HCT116 (cell line): ENCODE measurements at regions not wholly inside any gene's neighbourhood (a gene's known extent, or its start where the extent isn't known, plus 50 kb on each side); places are given as distances from the start of the nearest gene placed in this dataset.

Experiments used
- ATAC-seq: fragments of 200-7000 bp; cut with Tn5 transposase; 2 replicates; pipeline ENCODE4 v1.9.1; 2020; ENCODE audit warnings: mild to moderate bottlenecking, moderate library complexity
- BruUV-seq: library from RNA; stranded (reverse); fragments of 400-500 nt; replicated peaks from 2 replicates; lab custom pipeline; 2021; lab: Mats Ljungman, UMichigan
- CTCF ChIA-PET: fragments of 300-600 bp; sonication (Branson Sonifier 250); formaldehyde crosslinking; loops from one replicate; lab custom pipeline; 2021; ENCODE audit warnings: antibody characterized with exemption; lab: Charles Lee
- POLR2A ChIA-PET: fragments of 300-600, 350-600 bp; sonication (Branson Sonifier 250); formaldehyde crosslinking; loops from one replicate; lab custom pipeline; 2021; ENCODE audit warnings: antibody characterized with exemption; lab: Charles Lee
- RAD21 ChIA-PET, 2 experiments: fragments of 300-600 bp; sonication (Branson Sonifier 250); formaldehyde crosslinking; loops; one replicate each; lab custom pipeline; 2023; ENCODE audit warnings: low total read pairs in 2 of 2; ENCODE audit not compliant: uncharacterized antibody in 2 of 2, unreplicated experiment in 2 of 2, low non-redundant PET in 1 of 2; lab: Charles Lee
- DNase-seq: peaks from one replicate; pipeline ENCODE4 v3.0.0-alpha.2; 2010; ENCODE audit warnings: low read depth, low spot score
- H2AFZ ChIP-seq: fragments of 200-600 bp; shearing (Covaris generic), sonication (generic); 2 replicates; pipeline ENCODE4 v1.6.1; 2017; ENCODE audit warnings: low read depth, mixed run types, mixed read lengths, antibody characterized with exemption, low read length; ENCODE audit not compliant: poor library complexity, severe bottlenecking
- H3K27ac ChIP-seq: 2 replicates; pipeline ENCODE4 v1.5.1; 2012; ENCODE audit warnings: low read depth, low read length
- H3K27me3 ChIP-seq: fragments of 200-600 bp; sonication (generic); 2 replicates; pipeline ENCODE4 v1.6.1; 2016; ENCODE audit warnings: mixed run types, low read length, mixed read lengths; ENCODE audit not compliant: insufficient read depth
- H3K36me3 ChIP-seq, 2 experiments: fragments of 200-500 bp in 1 of 2; fragments of 200-600 bp in 1 of 2; sonication (Bioruptor generic) in 1 of 2; sonication (generic) in 1 of 2; 2 replicates each; pipeline versions ENCODE4 v1.5.1 to v1.6.1; 2014 to 2016; ENCODE audit warnings: low read length in 2 of 2, inconsistent platforms in 1 of 2, mixed read lengths in 1 of 2, mixed run types in 1 of 2; ENCODE audit not compliant: insufficient read depth in 2 of 2, control insufficient read depth in 1 of 2
- H3K4me1 ChIP-seq, 2 experiments: fragments of 200-600 bp in 1 of 2; sonication (generic) in 1 of 2; 2 replicates each; pipeline versions ENCODE4 v1.5.1 to v1.6.1; 2012 to 2017; ENCODE audit warnings: low read length in 2 of 2, inconsistent platforms in 1 of 2, mild to moderate bottlenecking in 1 of 2, mixed read lengths in 1 of 2, mixed run types in 1 of 2, moderate library complexity in 1 of 2; ENCODE audit not compliant: insufficient read depth in 2 of 2, control insufficient read depth in 1 of 2
- H3K4me2 ChIP-seq: fragments of 200-600 bp; sonication (generic); 2 replicates; pipeline ENCODE4 v1.6.1; 2017; ENCODE audit warnings: mixed run types, low read length, mixed read lengths
- H3K4me3 ChIP-seq, 2 experiments: fragments of 200-600 bp in 1 of 2; sonication (generic) in 1 of 2; replicated peaks in 1 of 2; 2 replicates each; pipeline ENCODE4 v1.5.1; 2011 to 2016; ENCODE audit warnings: low read length in 2 of 2, control low read depth in 1 of 2, low read depth in 1 of 2, mild to moderate bottlenecking in 1 of 2, mixed read lengths in 1 of 2, mixed run types in 1 of 2
- H3K79me2 ChIP-seq: fragments of 200-600 bp; sonication (generic); 2 replicates; pipeline ENCODE4 v1.6.1; 2017; ENCODE audit warnings: mild to moderate bottlenecking, mixed run types, low read length, moderate library complexity, mixed read lengths; ENCODE audit not compliant: insufficient read depth
- H3K9ac ChIP-seq: fragments of 200-600 bp; sonication (generic); 2 replicates; pipeline ENCODE4 v1.6.1; 2016; ENCODE audit warnings: low read length, mixed read lengths
- H3K9me2 ChIP-seq: fragments of 200-600 bp; sonication (generic), shearing (Covaris generic); 2 replicates; pipeline ENCODE4 v1.6.1; 2017; ENCODE audit warnings: mixed run types, mild to moderate bottlenecking, moderate library complexity; ENCODE audit not compliant: insufficient read depth
- H3K9me3 ChIP-seq, 2 experiments: fragments of 200-500 bp in 1 of 2; fragments of 200-600 bp in 1 of 2; sonication (Bioruptor generic) in 1 of 2; sonication (generic) in 1 of 2; 2 replicates each; pipeline ENCODE4 v1.6.1; 2014 to 2017; ENCODE audit warnings: low read length in 2 of 2, mixed read lengths in 2 of 2, inconsistent platforms in 1 of 2, low read depth in 1 of 2, mild to moderate bottlenecking in 1 of 2, mixed run types in 1 of 2, moderate library complexity in 1 of 2; ENCODE audit not compliant: control insufficient read depth in 1 of 2, insufficient read depth in 1 of 2
- H4K20me1 ChIP-seq: fragments of 200-600 bp; sonication (generic), shearing (Covaris generic); 2 replicates; pipeline ENCODE4 v1.6.1; 2017; ENCODE audit warnings: mixed run types, mild to moderate bottlenecking, moderate library complexity; ENCODE audit not compliant: insufficient read depth
- EZH2phosphoT487 ChIP-seq: fragments of 200-600 bp; IDR thresholded peaks from 2 replicates; pipeline ENCODE4 v1.6.1; 2018; ENCODE audit warnings: antibody characterized with exemption, borderline replicate concordance
- SP1 ChIP-seq: IDR thresholded peaks from 2 replicates; pipeline ENCODE4 v1.6.1; 2012; ENCODE audit warnings: low read depth
- SRF ChIP-seq: IDR thresholded peaks from 2 replicates; pipeline ENCODE4 v1.6.1; 2012; ENCODE audit warnings: low read depth
- intact Hi-C: fragments of 100-400 bp; cut with micrococcal nuclease; formaldehyde crosslinking; loops from 2 replicates; pipeline ENCODE4 v1.10.0; 2022
- TF ChIP-seq, protein P1 (sequence below): IDR thresholded peaks from 2 replicates; pipeline ENCODE4 v1.6.1; 2012
- TF ChIP-seq, protein P2 (sequence below): IDR thresholded peaks from 2 replicates; pipeline ENCODE4 v1.6.1; 2011; ENCODE audit warnings: mild to moderate bottlenecking, low read length, moderate library complexity; ENCODE audit not compliant: insufficient replicate concordance; ENCODE audit errors: extremely low read depth
- TF ChIP-seq, protein P3 (sequence below), 3 experiments: fragments of 200-600 bp in 1 of 3; sonication (generic) in 1 of 3; IDR thresholded peaks in 2 of 3; conservative IDR thresholded peaks in 1 of 3; 2 replicates each; pipeline ENCODE4 v1.5.1; 2012 to 2017; ENCODE audit warnings: low read depth in 2 of 3, low read length in 2 of 3, antibody characterized with exemption in 1 of 3, borderline replicate concordance in 1 of 3, control low read depth in 1 of 3, mild to moderate bottlenecking in 1 of 3, mixed read lengths in 1 of 3, mixed run types in 1 of 3, moderate library complexity in 1 of 3; ENCODE audit not compliant: insufficient read depth in 1 of 3

DNA sequence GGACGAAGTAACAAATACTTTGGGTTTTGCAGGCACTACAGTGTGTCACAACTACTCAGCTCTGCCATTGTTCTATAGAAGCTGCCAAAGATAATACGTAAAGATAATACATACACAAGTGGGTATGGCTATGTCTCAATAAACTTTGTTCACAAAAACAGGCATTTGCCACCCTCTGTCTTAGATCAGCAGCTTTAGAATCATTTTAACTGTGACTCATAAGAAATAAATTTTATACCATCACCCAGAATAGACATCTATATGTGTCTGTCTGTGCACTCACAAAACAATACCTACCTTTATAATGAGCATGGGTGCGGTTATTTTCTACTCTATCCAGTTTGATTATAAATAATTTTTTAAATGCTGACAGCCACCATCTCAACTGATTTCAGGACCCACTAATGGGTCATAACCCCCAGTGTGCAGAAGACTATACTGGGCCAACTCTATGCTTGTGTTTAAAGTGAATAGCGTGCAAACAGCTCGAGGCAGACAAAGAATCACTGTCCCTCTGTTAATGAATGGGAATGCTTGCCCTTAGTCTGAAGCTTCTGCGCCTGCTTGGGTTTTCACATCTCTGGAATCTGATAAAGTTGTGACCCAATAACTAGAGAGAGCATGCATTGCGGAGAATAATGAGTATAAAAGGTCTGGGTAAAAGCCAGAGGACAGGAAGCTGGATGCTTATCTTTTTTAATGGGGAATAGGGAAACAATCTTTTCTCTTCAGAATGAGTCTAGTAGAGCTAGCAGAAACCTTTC lies 216.2 kb downstream of the PLPP3 start:
- POLR2A ChIA-PET: no interaction called here
- Histone ChIP-seq H3K4me2 (no peak overlapping the region), H3K4me1 (no peaks in the 10 kb centered on the region), H3K36me3 (no peaks in the 10 kb centered on the region), H2AFZ (no peak overlapping the region), H4K20me1 (no peaks in the 10 kb centered on the region), H3K9ac (no peak overlapping the region), H3K79me2 (no peaks in the 10 kb centered on the region), H3K9me3 (no peaks in the 10 kb centered on the region), H3K27ac (no peak overlapping the region), H3K9me2 (no peaks in the 10 kb centered on the region), H3K4me3 (no peak overlapping the region), H3K27me3 (no peaks in the 10 kb centered on the region)
- RAD21 ChIA-PET: no interaction called here
- TF ChIP-seq, protein P1, sequence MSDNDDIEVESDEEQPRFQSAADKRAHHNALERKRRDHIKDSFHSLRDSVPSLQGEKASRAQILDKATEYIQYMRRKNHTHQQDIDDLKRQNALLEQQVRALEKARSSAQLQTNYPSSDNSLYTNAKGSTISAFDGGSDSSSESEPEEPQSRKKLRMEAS: no peak
- TF ChIP-seq EZH2phosphoT487: no peak
- TF ChIP-seq SRF: no peak
- TF ChIP-seq, protein P2, sequence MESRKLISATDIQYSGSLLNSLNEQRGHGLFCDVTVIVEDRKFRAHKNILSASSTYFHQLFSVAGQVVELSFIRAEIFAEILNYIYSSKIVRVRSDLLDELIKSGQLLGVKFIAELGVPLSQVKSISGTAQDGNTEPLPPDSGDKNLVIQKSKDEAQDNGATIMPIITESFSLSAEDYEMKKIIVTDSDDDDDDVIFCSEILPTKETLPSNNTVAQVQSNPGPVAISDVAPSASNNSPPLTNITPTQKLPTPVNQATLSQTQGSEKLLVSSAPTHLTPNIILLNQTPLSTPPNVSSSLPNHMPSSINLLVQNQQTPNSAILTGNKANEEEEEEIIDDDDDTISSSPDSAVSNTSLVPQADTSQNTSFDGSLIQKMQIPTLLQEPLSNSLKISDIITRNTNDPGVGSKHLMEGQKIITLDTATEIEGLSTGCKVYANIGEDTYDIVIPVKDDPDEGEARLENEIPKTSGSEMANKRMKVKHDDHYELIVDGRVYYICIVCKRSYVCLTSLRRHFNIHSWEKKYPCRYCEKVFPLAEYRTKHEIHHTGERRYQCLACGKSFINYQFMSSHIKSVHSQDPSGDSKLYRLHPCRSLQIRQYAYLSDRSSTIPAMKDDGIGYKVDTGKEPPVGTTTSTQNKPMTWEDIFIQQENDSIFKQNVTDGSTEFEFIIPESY: no peak
- TF ChIP-seq, protein P3, sequence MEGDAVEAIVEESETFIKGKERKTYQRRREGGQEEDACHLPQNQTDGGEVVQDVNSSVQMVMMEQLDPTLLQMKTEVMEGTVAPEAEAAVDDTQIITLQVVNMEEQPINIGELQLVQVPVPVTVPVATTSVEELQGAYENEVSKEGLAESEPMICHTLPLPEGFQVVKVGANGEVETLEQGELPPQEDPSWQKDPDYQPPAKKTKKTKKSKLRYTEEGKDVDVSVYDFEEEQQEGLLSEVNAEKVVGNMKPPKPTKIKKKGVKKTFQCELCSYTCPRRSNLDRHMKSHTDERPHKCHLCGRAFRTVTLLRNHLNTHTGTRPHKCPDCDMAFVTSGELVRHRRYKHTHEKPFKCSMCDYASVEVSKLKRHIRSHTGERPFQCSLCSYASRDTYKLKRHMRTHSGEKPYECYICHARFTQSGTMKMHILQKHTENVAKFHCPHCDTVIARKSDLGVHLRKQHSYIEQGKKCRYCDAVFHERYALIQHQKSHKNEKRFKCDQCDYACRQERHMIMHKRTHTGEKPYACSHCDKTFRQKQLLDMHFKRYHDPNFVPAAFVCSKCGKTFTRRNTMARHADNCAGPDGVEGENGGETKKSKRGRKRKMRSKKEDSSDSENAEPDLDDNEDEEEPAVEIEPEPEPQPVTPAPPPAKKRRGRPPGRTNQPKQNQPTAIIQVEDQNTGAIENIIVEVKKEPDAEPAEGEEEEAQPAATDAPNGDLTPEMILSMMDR (IDR thresholded peaks at IDR 0.05 in 2 of 3, conservative IDR thresholded peaks at IDR 0.05 in 1 of 3; ENCODE audit: borderline replicate concordance in 1 of 3, insufficient read depth in 1 of 3, low read depth in 2 of 3, low read length in 2 of 3): no peak
- no peak for TF ChIP-seq SP1
- no peak for ATAC-seq
- CTCF ChIA-PET: no interaction called here
- intact Hi-C loops: no loop called here
- BruUV-seq: no TSS peak
- no peak for DNase-seq
